HL-60 (cell line): ENCODE measurements at regions not wholly inside any gene's neighbourhood (a gene's known extent, or its start where the extent isn't known, plus 50 kb on each side); places are given as distances from the start of the nearest gene placed in this dataset.

Experiments
- DNase-seq, 2 experiments: peaks; one replicate each; pipeline ENCODE4 v3.0.0-alpha.2; 2010 to 2020; ENCODE audit warnings: low read depth in 1 of 2, low spot score in 1 of 2
- H3K27ac ChIP-seq: fragments of 250-450 bp; sonication (Bioruptor Pico); replicated peaks from 2 replicates; pipeline ENCODE4 v1.5.1; 2020; ENCODE audit warnings: mild to moderate bottlenecking, moderate library complexity
- H3K27me3 ChIP-seq: fragments of 250-450 bp; sonication (Bioruptor Pico); 2 replicates; pipeline ENCODE4 v1.5.1; 2021; ENCODE audit warnings: mild to moderate bottlenecking, moderate library complexity; ENCODE audit not compliant: insufficient read depth, poor library complexity, severe bottlenecking
- H3K4me3 ChIP-seq: replicated peaks from 2 replicates; pipeline ENCODE4 v1.5.1; 2011; ENCODE audit warnings: mild to moderate bottlenecking, control low read depth, low read length; ENCODE audit not compliant: insufficient read depth
- GABPA ChIP-seq: IDR thresholded peaks from 2 replicates; pipeline ENCODE4 v1.6.1; 2012; ENCODE audit warnings: low read depth
- POLR2AphosphoS5 ChIP-seq: IDR thresholded peaks from 2 replicates; pipeline ENCODE4 v1.6.1; 2012; ENCODE audit warnings: low read depth
- SPI1 ChIP-seq: IDR thresholded peaks from 2 replicates; pipeline ENCODE4 v1.6.1; 2012; ENCODE audit warnings: low read depth, mild to moderate bottlenecking, borderline replicate concordance
- TF ChIP-seq, protein P1 (sequence below): IDR thresholded peaks from one replicate; pipeline ENCODE4 v1.5.1; 2011; ENCODE audit warnings: low read length, control low read depth, inconsistent platforms; ENCODE audit not compliant: insufficient read depth
- TF ChIP-seq, protein P2 (sequence below): IDR thresholded peaks from 2 replicates; pipeline ENCODE4 v1.6.1; 2012; ENCODE audit warnings: low read depth; ENCODE audit not compliant: insufficient replicate concordance

DNA sequence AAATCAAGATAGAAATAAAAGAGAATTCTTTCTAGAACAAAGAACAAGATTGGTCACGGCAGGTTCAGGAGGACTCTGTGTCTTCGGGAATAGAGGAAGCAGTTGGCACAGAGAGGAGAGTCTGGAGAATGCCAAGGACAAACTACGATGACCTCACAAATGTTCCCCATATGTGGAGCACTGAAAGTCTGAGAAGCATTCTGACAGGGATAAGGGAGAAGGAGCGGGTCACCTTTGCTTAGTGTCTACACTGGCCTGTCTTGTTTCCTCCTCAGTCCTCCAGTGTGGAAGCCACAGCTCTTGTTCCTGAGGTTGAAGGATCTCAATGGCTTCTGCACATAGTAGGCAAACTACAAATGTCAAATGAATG is 338.8 kb downstream of the MYCN start:
- Histone ChIP-seq H3K27ac (no peak overlapping the region), H3K4me3 (no peak overlapping the region), H3K27me3 (no peaks in the 10 kb centered on the region)
- no peak for TF ChIP-seq GABPA
- TF ChIP-seq, protein P1, sequence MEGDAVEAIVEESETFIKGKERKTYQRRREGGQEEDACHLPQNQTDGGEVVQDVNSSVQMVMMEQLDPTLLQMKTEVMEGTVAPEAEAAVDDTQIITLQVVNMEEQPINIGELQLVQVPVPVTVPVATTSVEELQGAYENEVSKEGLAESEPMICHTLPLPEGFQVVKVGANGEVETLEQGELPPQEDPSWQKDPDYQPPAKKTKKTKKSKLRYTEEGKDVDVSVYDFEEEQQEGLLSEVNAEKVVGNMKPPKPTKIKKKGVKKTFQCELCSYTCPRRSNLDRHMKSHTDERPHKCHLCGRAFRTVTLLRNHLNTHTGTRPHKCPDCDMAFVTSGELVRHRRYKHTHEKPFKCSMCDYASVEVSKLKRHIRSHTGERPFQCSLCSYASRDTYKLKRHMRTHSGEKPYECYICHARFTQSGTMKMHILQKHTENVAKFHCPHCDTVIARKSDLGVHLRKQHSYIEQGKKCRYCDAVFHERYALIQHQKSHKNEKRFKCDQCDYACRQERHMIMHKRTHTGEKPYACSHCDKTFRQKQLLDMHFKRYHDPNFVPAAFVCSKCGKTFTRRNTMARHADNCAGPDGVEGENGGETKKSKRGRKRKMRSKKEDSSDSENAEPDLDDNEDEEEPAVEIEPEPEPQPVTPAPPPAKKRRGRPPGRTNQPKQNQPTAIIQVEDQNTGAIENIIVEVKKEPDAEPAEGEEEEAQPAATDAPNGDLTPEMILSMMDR: no peak
- TF ChIP-seq POLR2AphosphoS5: no peak
- TF ChIP-seq, protein P2, sequence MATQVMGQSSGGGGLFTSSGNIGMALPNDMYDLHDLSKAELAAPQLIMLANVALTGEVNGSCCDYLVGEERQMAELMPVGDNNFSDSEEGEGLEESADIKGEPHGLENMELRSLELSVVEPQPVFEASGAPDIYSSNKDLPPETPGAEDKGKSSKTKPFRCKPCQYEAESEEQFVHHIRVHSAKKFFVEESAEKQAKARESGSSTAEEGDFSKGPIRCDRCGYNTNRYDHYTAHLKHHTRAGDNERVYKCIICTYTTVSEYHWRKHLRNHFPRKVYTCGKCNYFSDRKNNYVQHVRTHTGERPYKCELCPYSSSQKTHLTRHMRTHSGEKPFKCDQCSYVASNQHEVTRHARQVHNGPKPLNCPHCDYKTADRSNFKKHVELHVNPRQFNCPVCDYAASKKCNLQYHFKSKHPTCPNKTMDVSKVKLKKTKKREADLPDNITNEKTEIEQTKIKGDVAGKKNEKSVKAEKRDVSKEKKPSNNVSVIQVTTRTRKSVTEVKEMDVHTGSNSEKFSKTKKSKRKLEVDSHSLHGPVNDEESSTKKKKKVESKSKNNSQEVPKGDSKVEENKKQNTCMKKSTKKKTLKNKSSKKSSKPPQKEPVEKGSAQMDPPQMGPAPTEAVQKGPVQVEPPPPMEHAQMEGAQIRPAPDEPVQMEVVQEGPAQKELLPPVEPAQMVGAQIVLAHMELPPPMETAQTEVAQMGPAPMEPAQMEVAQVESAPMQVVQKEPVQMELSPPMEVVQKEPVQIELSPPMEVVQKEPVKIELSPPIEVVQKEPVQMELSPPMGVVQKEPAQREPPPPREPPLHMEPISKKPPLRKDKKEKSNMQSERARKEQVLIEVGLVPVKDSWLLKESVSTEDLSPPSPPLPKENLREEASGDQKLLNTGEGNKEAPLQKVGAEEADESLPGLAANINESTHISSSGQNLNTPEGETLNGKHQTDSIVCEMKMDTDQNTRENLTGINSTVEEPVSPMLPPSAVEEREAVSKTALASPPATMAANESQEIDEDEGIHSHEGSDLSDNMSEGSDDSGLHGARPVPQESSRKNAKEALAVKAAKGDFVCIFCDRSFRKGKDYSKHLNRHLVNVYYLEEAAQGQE: no peak
- TF ChIP-seq SPI1: no peak
- no peak for DNase-seq

DNA sequence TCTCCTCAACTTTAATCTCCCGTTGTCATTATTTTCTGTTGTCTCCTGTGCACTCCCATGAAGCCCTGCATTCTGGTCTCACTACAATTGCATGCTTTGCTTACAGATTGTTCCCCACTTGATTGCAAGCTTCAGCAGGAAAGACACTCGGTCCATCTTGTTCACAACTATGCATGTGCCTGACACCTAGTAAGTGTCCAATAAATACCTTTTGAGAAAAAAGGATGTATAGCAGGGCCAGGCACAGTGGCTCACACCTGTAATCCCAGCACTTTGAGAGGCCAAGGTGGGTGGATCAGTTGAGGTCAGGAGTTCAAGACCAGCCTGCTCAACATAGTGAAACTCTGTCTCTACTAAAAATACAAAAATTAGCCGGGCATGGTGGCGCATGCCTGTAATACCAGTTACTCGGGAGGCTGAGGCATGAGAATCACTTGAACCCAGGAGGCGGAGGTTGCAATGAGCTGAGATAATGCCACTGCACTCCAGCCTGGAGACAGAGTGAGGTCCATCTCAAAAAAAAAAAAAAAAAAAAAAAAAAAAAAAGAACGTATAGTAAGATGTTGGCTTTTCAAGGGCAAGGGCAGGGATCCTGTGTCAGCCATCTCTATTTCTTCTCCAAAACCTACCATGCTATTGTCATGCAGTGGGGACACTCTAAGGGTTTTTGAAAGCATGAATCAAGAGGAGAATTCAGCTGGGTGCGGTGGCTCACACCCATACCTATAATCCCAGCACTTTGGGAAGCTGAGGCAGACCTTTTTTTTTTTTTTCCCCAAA is 338.3 kb downstream of the MYCN start:
- DNase-seq: no peak
- Histone ChIP-seq H3K27ac (no peak overlapping the region), H3K4me3 (no peak overlapping the region), H3K27me3 (no peaks in the 10 kb centered on the region)
- TF ChIP-seq GABPA: no peak
- TF ChIP-seq SPI1: no peak
- TF ChIP-seq POLR2AphosphoS5: no peak
- TF ChIP-seq, protein P1: no peak
- TF ChIP-seq, protein P2: no peak

DNA sequence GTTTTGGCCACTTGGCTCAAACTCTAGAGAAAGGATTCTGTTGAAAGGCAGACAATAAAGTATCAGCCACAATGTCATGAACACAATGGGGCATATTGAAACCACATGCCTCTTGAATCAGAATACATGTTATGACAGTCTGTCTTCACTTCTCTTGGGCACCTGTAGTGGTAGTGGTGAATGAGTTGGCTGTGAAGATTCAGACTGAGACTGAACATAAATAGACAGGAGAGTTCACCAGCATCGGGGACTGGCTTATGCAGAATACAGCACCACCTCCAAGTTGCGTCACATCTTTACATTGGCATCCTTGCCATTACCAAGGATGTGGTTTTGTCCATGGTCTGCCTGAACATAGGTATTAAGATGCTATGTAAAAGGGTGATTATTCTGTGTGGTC is 336.8 kb downstream of the MYCN start:
- TF ChIP-seq SPI1: no peak
- TF ChIP-seq, protein P1: no peak
- TF ChIP-seq GABPA: no peak
- TF ChIP-seq, protein P2: no peak
- no peak for DNase-seq
- Histone ChIP-seq H3K4me3 (no peak overlapping the region), H3K27ac (no peak overlapping the region), H3K27me3 (no peaks in the 10 kb centered on the region)
